Stimulated activated naive CD4-positive, alpha-beta T cell (primary cell): ENCODE measurements at regions not wholly inside any gene's neighbourhood (a gene's known extent, or its start where the extent isn't known, plus 50 kb on each side); places are given as distances from the start of the nearest gene placed in this dataset.
"Not testable (repeated sequence)": the region's sequence is repeated elsewhere in the genome, so short reads cannot be mapped to it uniquely, and the experiment has no call there.

Experiments used
- DNase-seq, 6 experiments: peaks; one replicate each; lab custom pipeline; 2025; lab: John Stamatoyannopoulos, UW

DNA sequence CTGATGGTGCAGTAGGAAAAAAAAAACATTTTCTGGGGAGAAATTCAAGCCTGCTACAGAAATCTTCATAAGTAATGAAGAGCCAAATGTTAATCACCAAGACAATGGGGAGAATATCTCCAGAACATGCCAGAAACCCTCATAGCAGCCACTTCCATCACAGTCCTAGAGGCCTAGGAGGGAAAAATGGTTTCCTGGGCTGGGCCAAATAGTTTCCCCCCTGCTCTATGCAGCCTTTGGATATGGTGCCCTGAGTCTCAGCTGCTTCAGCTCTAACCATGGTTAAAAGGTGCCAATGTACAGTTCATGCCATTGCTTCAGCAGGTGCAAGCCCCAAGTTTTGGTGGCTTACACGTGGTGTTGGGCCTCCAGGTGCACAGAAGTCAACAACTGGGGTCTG, 113.1 kb downstream of the ZNF648 start:
- DNase-seq, result no peak

DNA sequence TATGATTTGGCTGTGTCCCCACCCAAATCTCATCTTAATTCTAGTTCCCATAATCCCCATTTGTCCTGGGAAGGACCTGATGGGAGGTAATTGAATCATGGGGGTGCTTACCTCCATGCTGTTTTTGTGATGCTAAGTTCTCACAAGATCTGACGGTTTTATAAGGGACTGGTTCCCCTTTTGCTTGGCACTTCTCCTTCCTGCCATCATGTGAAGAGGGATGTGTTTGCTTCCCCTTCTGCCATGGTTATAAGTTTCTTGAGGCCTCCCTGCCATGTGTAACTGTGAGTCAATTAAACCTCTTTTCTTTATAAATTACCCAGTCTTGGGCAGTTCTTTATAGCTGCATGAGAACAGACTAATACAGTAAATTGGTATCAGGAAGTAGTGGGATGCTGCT, 114.1 kb downstream of the ZNF648 start:
- DNase-seq, result no peak

DNA sequence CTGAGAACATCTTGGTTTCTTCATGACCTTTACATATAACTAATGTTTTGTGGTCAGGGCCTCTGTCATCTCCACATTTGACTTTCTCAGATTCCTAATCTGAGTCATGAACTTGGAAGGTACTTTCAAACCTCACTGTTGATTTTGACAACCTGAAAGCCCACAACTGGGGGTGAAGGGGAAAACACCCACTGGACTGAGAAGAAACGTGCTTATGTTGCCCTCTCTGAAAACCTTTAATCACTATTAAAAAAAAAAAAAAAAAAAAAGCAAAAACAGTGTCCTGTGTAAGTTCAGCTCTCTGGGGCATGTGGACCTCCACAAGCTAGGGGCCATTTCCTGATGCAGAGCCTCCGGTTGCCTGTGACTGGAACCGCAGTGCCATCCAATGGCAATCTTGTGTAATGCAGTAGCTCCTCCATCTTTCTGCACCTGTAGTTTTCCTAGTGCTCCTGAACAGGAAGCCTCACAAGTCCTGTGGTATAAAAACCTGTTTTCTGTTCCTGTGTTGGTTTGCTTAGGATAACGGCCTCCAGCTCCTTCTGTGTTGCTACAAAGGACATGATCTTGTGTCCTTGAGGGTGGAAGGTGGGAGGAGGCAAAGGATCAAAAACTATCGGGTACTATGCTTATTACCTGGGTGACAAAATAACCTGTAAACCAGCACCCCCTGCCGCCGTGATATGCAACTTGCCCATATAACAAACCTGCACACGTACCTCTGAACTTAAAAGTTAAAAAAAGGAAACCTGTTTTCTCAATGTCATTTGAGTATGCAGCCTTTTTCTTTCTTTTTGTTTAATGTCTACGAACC, 124.5 kb downstream of the ZNF648 start:
- peak in 4 of 6 experiments; percentile 6 to 18 (median 12) for DNase-seq

DNA sequence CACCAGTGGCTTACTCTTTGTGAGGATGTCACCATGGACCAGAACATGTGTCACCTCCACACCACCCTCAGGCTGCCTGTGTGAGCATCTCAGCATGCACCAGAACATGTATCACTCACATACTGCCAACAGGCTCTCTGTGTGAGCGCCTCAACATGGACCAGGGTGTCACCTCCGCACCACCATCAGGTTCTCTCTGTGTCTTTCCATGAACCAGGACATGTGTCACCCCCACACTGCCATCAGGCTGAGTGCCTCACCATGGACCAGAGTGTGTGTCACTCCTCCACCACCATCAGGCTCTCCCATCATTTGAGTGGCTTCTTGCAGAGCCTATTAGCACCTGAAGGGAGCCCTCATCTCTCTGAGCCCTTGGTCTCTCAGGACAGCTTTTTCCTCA, 125.2 kb downstream of the ZNF648 start:
- no peak for DNase-seq

DNA sequence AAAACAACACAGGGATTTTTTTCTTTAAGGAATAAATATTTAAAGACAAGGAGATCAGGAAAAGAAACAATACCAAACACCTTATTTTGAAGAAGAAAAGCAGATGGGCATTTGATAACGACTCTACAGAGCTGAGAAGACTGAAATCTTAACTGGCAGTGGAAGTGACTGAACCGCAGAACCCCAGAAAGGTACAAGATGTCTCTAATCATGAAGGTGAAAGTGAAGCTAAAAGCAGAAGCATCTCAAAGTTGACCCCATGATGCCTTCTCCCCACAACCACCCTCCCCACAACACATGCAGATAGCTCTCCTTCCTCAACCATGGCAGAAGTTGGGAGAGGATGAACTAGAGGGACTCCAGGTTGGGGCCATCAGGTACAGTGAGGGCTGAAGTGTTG, 129.6 kb downstream of the ZNF648 start:
- DNase-seq, result no peak

DNA sequence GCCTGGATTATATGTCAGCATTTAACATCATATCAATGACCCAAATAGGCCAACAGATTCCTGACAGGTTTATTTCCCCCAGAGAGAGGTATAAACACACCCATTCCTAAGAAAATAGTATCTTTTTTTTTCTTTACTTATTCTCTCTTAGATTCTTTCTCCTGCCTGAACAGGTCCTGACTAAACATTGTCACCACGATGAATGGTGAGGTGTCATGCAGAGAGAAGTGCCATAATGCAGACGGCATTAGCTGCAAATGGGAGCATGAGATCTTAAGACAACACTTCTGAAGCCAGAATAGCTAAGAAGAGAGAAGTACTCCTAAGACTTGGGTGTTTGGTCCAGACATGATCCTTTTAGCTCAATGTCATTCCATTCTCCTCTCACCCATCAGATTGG, 131.3 kb downstream of the ZNF648 start:
- DNase-seq, result no peak

DNA sequence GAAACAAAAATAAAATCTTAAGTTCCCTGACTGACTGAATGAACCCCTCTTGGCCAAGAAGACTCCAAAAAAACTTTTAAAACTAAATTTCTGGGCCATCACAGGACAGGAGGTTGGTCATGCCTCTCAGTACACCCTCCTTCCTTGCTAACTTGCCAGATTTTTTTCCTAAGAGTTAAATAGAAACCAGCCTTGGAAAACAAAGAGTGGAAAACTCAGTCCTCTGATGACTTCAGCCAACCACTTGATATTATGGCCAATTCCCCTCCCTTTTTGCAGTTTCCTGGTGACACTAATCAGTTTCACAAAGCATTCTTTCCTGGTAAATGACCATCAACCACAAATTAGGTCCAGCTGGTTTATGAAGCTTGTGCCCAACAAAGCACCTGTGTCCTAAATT, 134.8 kb downstream of the ZNF648 start:
- DNase-seq, result no peak

DNA sequence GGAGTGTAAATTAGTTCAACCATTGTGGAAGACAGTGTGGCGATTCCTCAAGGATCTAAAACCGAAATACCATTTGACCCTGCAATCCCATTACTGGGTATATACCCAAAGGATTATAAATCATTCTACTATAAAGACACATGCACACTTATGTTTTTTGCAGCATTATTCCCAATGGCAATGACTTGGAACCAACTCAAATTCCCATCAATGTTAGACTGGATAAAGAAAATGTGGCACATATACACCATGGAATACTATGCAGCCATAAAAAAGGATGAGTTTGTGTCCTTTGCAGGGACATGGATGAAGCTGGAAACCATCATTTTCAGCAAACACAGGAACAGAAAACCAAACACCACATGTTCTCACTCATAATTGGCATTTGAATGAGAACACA, 137.5 kb downstream of the ZNF648 start:
- not testable (repeated sequence) for DNase-seq

DNA sequence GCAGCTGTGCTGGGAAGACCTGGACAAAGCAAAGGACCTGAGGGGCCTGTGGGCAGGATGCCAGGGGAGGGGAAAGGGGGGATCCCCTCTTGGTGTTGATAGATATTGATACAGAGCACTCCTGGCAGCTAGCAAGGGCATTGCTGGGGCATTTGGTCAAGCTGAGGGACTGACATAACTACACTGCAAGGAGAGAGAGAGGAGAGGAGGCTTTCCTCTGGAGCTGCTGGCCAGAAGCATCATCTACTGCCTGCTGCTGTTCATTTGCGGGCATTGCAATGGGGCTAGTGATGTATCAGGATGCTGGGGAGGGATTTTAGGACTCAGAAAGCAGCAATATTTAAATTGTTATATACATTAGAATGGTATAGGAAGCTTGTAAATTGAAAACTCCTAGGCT, 142.0 kb downstream of the ZNF648 start:
- DNase-seq, result no peak

DNA sequence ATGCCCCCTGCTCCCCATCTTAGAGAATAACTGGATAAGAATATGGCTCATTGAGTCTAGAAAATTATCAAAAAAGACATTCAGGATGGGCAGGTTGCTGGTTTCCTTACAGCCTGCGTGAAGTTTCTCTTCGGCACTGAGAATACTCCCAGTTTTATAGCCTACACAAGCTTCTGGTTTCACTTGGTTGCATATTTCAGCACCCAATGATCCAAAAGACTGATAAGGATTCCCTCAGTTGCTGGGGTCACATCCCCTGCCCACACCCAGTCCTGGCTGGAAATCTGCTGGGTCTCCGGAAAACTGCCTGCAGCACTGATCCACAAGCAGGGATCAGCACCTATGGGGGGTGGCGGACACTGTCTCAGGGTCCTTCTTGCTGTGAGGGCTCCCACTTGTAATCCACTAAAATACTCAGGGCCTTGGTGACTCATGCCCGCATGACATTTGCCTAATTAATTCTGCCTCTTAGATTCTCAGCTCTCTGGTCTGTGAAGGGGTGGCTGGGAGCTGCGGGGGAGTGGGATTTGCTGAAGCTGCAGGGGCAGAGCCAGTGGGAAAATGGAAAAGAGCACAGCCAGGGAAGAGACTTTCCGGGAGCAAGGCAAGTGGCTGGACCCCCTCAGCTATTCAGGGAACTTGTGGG, 142.5 kb downstream of the ZNF648 start:
- DNase-seq, result no peak

DNA sequence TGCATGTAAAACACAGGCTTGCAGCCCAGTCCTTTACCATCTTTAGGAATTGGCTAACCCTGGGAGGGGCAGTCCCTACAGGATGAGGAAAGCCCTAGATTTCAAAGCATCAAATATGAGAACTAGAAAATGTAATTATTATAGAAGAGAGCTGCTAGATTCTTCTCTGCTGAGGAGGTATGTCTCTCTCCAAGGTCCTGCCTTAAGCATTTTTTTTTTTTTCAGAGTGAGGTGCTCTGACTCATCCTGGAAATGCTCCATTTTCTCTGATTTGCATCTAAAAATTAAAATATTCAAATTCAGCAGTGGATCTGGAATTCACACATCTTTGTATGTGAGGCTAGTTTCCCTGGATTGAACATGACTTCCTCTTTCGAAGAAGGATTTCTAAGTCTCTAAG, 149.8 kb downstream of the ZNF648 start:
- no peak for DNase-seq

DNA sequence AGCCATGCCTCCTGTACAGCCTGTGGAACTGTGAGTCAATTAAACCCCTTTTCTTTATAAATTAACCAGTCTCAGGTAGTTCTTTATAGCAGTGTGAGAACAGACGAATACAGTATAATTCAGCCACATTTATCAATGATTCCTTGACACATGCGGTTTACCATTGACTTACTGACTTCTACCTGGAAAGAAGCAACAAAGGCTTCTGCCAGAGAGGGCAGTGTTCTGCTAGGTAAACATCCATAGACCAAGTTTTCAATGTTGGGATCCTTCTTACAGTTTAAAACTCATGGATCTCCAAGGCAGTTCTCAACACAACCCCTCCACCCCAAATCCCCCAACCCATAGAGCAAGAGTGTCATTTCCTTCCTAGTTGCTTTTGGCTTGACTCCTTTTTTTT, 150.6 kb downstream of the ZNF648 start:
- no peak for DNase-seq

DNA sequence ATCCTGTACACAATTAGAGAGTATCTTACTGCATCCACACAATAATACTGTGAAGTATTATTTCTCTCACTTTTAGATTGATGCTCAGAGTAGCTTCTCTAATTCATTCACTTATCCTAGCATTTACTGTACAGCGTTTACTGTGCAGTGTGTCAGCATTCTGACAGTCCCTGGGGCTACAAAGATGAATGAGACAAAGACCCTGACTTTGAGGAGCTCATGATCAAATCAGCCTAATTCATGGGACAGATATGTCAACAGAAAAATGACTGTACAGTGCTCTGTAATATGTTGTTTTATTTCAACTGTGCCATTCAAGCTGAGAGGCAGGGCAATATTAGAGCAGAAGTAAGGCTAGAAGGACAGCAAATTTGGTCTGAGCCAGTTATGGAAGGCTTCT, 152.5 kb downstream of the ZNF648 start:
- DNase-seq, result no peak

DNA sequence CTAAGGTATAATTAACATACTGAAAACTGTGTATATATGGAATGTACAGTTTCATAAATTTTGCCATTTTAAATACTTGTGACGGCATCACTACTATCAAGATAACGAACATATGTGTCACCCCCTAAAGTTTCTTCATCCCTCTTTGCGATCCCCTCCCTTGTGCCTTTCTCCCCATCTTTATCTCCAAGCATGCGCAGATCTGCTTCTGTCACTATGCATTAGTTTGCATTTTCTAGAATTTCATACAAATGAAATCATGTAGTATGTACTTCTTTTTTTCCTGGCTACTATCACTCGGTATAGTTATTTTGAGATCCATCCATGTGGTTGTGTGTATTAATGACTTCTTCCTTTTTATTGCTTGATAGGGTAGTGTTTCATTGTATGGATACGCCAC, 154.9 kb downstream of the ZNF648 start:
- DNase-seq, result no peak

DNA sequence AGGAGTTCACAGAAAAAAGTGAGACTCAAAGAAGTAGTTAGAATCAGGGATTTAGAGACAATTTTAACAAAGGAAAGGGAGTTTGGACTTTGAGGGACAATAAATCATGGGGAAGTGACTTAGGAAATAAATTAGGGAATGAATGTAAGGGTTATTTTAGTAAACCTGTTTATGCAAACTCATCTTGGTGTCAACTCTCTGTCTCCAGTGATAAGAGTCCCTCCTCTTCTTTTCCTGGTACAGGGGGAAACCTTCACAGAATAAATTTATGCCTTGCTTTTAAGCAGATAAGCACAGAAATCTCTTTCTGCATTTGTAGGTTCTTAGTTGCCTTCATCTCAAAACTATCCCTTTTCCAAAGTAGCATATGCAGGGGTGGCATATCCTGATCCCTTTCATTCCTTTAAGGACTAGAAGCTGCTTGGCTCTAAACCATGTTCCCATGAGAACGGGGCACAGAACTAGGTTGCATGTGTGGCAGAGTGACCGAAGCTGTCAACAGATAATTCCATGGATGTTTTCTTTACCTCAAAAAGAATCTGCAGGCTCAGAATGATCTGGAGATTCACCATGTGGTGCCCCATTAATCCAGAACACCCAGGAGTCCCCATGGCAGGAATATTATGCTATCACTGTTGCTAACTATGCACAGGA, 155.4 kb downstream of the ZNF648 start:
- no peak for DNase-seq

DNA sequence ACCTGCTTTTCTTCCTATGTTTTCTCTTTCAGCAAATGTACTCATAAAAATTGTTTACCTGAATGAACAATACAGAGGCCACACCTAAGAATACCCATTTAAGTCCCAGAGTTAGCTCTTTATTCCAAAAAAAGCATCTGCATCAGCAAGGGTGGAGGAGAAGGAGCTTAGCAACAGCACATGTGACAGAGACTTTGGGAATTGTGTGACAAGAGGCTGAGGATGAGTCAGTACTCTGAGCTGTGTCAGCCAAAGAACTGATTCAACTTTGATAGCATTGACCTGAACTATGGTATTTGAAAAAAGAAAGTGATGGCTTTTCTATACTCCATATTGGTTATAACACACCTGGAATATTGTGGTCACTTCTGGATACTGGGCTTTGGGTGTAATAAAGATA, 162.7 kb downstream of the ZNF648 start:
- DNase-seq, result no peak

DNA sequence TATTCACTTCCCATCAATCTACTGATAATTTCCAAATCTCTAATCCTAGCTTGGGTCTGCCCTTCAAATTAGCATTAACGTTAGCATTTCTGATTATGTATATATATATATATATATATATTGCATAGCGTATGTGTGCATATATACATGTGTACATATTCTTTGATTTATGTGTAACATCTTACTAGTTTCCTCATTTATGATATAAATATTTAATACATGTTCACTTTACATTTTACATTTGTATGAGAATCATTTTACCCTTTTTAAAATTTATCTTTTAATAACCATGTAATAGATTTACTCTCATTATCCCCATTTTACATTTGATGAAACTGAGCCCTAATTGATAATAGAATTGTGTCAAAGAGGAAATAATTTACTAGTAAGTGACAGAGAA, 164.7 kb downstream of the ZNF648 start:
- DNase-seq, result no peak

DNA sequence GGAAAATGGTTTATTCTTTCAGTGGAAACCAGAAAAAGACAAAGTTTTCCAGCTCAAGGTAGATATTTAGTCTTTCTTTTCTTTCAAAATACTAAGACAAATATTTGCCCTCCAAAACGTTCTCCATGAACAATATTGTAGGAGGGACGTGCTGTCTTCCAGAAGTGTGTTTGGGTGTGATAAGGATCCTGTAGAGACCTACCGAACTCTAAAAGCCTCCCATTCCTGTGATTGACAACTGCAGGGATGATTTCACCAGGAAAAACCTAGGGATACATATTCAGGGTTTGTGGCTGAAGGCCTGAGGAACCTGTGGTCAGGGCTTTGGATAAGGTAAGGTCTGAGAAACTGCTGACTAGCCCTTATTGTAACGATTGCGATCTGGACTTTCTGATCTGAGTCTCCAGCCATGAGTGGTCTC, 167.1 kb downstream of the ZNF648 start:
- no peak for DNase-seq

DNA sequence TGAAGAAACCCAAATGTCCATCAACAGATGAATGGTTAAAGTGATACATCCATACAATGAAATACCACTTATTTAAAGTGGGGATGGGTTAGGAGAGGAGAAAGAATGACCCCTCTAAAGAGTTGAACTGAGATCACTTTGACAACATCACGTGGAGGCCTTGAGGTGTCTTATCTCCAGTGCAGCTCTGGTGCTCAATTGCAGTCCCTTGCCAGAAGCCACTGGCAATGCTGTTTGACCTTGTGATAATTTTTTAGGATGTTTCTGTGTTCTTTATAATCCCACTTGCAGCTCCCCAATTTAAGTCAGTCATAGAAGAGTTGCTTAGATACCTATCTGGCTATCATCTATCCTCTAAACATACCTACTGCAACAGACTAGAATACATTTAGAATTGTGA, 167.6 kb downstream of the ZNF648 start:
- no peak for DNase-seq

DNA sequence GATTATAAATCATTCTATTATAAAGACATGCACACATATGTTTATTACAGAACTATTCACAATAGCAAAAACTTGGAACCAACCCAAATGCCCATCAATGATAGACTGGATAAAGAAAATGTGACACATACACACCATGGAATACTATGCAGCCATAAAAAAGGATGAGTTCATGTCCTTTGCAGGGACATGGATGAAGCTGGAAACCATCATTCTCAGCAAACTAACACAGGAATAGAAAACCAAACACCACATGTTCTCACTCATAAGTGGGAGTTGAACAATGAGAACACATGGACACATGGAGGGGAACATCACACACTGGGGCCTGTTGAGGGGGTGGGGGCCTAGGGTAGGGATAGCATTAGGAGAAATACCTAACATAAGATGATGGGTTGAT, 168.4 kb downstream of the ZNF648 start:
- not testable (repeated sequence) for DNase-seq

DNA sequence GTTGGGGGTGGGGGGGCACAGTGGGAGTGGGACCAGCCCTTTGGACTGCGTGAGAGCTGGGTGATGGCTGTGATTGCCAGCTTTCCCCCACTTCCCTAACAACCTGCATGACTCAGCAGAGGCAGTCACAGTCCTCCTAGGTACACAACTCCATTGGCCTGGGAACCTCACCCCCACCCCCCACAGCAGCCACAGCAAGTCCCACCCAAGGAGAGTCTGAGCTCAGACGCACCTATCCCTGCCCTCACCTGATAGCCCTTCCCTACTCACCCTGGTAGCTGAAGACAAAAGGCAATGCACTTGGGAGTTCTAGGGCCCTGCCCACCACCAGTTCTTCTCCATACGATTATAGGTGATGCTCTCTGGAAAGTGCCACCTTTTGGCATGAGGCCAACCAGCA, 188.9 kb downstream of the ZNF648 start:
- no peak for DNase-seq

DNA sequence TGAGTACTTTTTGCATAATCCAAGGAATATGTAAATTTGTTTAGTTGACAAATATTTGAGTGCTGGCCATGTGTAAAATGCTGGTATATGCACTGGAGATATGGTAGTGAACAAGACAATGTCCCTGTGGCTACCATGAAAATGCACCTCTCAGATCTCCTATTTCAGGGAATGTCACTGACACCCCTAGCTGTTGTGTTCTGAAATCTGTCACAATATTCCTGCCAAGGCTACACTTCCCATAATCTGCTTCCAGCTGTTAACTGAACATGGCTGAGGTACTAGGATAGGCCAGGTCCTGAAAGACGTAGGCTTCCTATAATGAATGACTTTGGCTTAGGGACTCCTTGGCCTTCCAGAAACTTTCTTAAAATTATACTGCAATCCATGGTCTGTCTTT, 197.8 kb downstream of the ZNF648 start:
- no peak for DNase-seq

DNA sequence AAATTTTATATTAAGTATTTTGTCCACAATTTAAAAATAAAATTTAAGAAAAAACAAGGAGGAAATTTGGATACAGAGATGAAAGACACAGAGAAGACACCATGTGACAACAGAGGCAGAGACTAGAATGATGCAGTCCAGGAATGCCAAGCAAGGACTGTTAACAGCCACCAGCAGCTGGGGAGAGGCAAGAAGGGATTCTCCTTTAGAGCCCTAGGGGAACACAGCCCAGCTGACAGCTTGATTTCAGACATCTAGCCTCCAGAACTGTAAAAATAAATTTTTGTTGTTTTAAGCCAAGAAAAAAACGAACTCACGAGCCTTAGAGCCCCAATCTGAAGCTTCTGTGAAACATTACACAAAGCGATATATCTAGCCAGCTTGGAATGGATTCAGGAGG, 198.5 kb downstream of the ZNF648 start:
- DNase-seq, result no peak
